22Rv1 (cell line): ENCODE measurements at regions not wholly inside any gene's neighbourhood (a gene's known extent, or its start where the extent isn't known, plus 50 kb on each side); places are given as distances from the start of the nearest gene placed in this dataset.

Experiments used
- CTCF ChIP-seq: fragments of 450-650 bp; IDR thresholded peaks from 2 replicates; pipeline ENCODE4 v1.5.1; 2017; ENCODE audit warnings: mild to moderate bottlenecking
- ZFX ChIP-seq: fragments of 450-650 bp; IDR thresholded peaks from 2 replicates; pipeline ENCODE4 v1.6.1; 2017; ENCODE audit warnings: antibody characterized with exemption, borderline replicate concordance

- TF ChIP-seq CTCF (no peak), ZFX (no peak)
These were observed 76.1 kb upstream of the PHACTR1 start for GRCh38 chr6:12640438-12640837.
